Caco-2 (cell line): ENCODE measurements at regions not wholly inside any gene's neighbourhood (a gene's known extent, or its start where the extent isn't known, plus 50 kb on each side); places are given as distances from the start of the nearest gene placed in this dataset.

Experiments used
- BruUV-seq: library from RNA; stranded (reverse); fragments of 400-500 nt; replicated peaks from 2 replicates; lab custom pipeline; 2021; lab: Mats Ljungman, UMichigan
- CTCF ChIA-PET: fragments of 300-600 bp; sonication (Branson Sonifier 250); formaldehyde crosslinking; loops from one replicate; lab custom pipeline; 2022; ENCODE audit warnings: antibody characterized with exemption; lab: Charles Lee
- POLR2A ChIA-PET: fragments of 300-600 bp; sonication (Branson Sonifier 250); formaldehyde crosslinking; loops from one replicate; lab custom pipeline; 2022; ENCODE audit warnings: antibody characterized with exemption; lab: Charles Lee
- DNase-seq, 2 experiments: peaks; one replicate each; pipeline versions ENCODE4 v3.0.0 to v3.0.0-alpha.2; 2020 to 2022
- H3K27me3 ChIP-seq: replicated peaks from 2 replicates; pipeline ENCODE4 v1.6.0; 2011; ENCODE audit warnings: low read length; ENCODE audit not compliant: control insufficient read depth, insufficient read depth
- H3K36me3 ChIP-seq: 2 replicates; pipeline ENCODE4 v1.5.1; 2011; ENCODE audit warnings: low read length; ENCODE audit not compliant: control insufficient read depth, insufficient read depth
- H3K4me1 ChIP-seq: fragments of 250-450 bp; sonication (Bioruptor Pico); 2 replicates; pipeline ENCODE4 v1.5.1; 2020; ENCODE audit warnings: mild to moderate bottlenecking
- H3K4me3 ChIP-seq: 2 replicates; pipeline ENCODE4 v1.5.1; 2011; ENCODE audit warnings: low read depth, mild to moderate bottlenecking, control low read depth, low read length
- H3K9me3 ChIP-seq: fragments of 250-450 bp; sonication (Bioruptor Pico); 2 replicates; pipeline ENCODE4 v1.5.1; 2020; ENCODE audit warnings: mild to moderate bottlenecking, moderate library complexity
- H3K27ac Mint-ChIP-seq: one replicate; pipeline ENCODE4 v1.8.0; 2022; ENCODE audit warnings: mixed read lengths; ENCODE audit not compliant: unreplicated experiment
- H3K27me3 Mint-ChIP-seq: one replicate; pipeline ENCODE4 v1.8.0; 2022; ENCODE audit warnings: mixed read lengths; ENCODE audit not compliant: insufficient read depth, unreplicated experiment
- H3K36me3 Mint-ChIP-seq: one replicate; pipeline ENCODE4 v1.8.0; 2022; ENCODE audit warnings: mild to moderate bottlenecking, mixed read lengths; ENCODE audit not compliant: insufficient read depth, unreplicated experiment
- H3K4me1 Mint-ChIP-seq: one replicate; pipeline ENCODE4 v1.8.0; 2022; ENCODE audit warnings: low read depth, mixed read lengths; ENCODE audit not compliant: unreplicated experiment
- H3K4me3 Mint-ChIP-seq: one replicate; pipeline ENCODE4 v1.8.0; 2022; ENCODE audit warnings: mild to moderate bottlenecking, moderate library complexity, mixed read lengths; ENCODE audit not compliant: unreplicated experiment
- H3K9me3 Mint-ChIP-seq: one replicate; pipeline ENCODE4 v1.8.0; 2022; ENCODE audit warnings: mixed read lengths; ENCODE audit not compliant: unreplicated experiment
- CTCF ChIP-seq, 2 experiments: fragments of 200-600 bp in 1 of 2; IDR thresholded peaks; 1 replicate in 1 of 2; 2 replicates in 1 of 2; pipeline versions ENCODE4 v1.5.1 to v1.8.0; 2011 to 2022; ENCODE audit warnings: antibody characterized with exemption in 1 of 2, control low read depth in 1 of 2, inconsistent platforms in 1 of 2, low read depth in 1 of 2, low read length in 1 of 2, mild to moderate bottlenecking in 1 of 2, moderate library complexity in 1 of 2; ENCODE audit not compliant: insufficient read depth in 1 of 2, severe bottlenecking in 1 of 2, unreplicated experiment in 1 of 2
- intact Hi-C: fragments of 100-400 bp; cut with micrococcal nuclease; formaldehyde crosslinking; loops from one replicate; pipeline ENCODE4 v1.10.0; 2022; ENCODE audit not compliant: unreplicated experiment

DNA sequence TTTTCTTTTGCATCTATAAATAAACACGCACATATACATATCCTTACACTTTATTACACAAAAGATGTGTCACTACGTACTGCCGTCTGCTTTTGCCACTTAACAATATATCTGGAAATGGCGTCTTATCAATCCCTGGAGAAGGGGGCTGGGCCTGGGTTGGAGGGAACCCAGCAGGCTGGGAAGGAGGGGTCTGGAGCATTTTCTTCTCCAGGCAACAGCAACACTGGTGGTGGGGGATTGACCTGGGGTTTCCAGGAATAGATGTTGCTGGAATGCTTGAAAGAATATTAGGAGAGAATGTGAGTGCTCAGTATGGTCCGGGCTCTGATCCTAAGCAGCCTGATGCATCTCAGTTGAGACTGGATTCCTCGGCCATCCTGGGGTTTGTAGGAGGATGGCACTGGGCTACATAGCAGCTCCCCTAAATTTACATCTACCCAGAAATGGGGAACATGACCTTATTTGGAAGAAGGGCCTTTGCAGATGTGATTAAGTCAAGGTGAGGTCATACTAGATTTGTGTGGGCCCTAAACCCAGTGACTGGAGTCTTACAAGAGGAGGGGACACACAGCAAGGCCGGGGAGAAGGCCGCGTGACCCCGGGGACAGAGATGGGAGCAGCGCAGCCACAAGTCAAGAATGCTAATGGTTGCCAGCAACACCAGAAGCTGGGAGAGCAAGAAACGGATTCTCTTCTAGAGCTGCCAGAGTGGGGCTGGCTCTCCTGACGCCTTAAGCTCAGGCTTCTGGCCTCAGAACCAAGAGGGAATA, 98.6 kb downstream of the SIK1 start:
- H3K4me1 ChIP-seq: peaks cover 12% of the 10 kb centered on the region
- no peaks in the 10 kb centered on the region for H3K27me3 Mint-ChIP-seq
- H3K4me1 Mint-ChIP-seq: peaks cover 13% of the 10 kb centered on the region
- no TSS peak for BruUV-seq
- DNase-seq: no peak
- peaks cover 12% of the 10 kb centered on the region for H3K36me3 Mint-ChIP-seq
- no peaks in the 10 kb centered on the region for H3K27me3 ChIP-seq
- ChIA-PET POLR2A (no interaction called here), CTCF (no interaction called here)
- no peaks in the 10 kb centered on the region for H3K36me3 ChIP-seq
- no peak overlapping the region for H3K4me3 Mint-ChIP-seq
- no peaks in the 10 kb centered on the region for H3K9me3 ChIP-seq
- H3K27ac Mint-ChIP-seq: peak overlapping the region; percentile 15
- no peak overlapping the region for H3K4me3 ChIP-seq
- no peaks in the 10 kb centered on the region for H3K9me3 Mint-ChIP-seq
- intact Hi-C loops: no loop called here
- no peak for TF ChIP-seq CTCF (IDR thresholded peaks at IDR 0.05; ENCODE audit: insufficient read depth in 1 of 2, low read depth in 1 of 2, low read length in 1 of 2, severe bottlenecking in 1 of 2, unreplicated experiment in 1 of 2)

- DNase-seq: no peak
- no peak overlapping the region for H3K27ac Mint-ChIP-seq
- H3K4me3 Mint-ChIP-seq: no peak overlapping the region
- no peak overlapping the region for H3K4me3 ChIP-seq
- POLR2A ChIA-PET: no interaction called here
- H3K36me3 Mint-ChIP-seq: peaks cover 3% of the 10 kb centered on the region
- BruUV-seq: no TSS peak
- H3K36me3 ChIP-seq: no peaks in the 10 kb centered on the region
- H3K9me3 Mint-ChIP-seq: no peaks in the 10 kb centered on the region
- H3K4me1 ChIP-seq: peaks cover 6% of the 10 kb centered on the region
- CTCF ChIA-PET: no interaction called here
- no peak for TF ChIP-seq CTCF (IDR thresholded peaks at IDR 0.05; ENCODE audit: insufficient read depth in 1 of 2, low read depth in 1 of 2, low read length in 1 of 2, severe bottlenecking in 1 of 2, unreplicated experiment in 1 of 2)
- H3K9me3 ChIP-seq: no peaks in the 10 kb centered on the region
- no peaks in the 10 kb centered on the region for H3K27me3 ChIP-seq
- H3K27me3 Mint-ChIP-seq: no peaks in the 10 kb centered on the region
- no peaks in the 10 kb centered on the region for H3K4me1 Mint-ChIP-seq
- intact Hi-C loops: no loop called here
Measured at GRCh38 chr21:43325968-43326715, 100.8 kb downstream of the SIK1 start.

DNA sequence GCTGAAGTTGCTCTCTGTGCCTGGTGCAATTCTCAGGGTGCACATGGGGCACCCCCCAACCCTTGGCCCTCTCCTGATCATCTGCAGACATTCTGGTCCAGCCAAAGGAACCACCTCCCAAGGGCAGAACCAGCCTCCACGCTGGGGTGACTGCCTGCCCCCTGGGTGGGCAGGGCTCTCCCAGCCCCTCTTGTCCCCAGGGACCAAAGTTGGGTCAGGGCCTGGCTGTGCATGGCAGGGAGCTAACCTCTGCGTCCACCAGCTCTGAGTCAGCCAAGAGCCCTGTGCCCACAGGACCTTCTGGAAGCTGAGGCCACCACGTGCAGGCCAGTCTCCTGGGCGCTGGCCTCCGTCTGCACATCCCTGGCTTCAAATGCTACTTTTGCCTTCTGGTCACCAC, 101.9 kb downstream of the SIK1 start:
- ChIA-PET POLR2A (interaction anchor here (0.6 kb wide), 1 partner anchor 452 kb away, joined by 5 read pairs; no protein-coding TSS in a partner anchor), CTCF (no interaction called here)
- no peak overlapping the region for H3K27ac Mint-ChIP-seq
- Histone ChIP-seq H3K9me3 (no peaks in the 10 kb centered on the region), H3K4me3 (no peak overlapping the region), H3K4me1 (peaks cover 17% of the 10 kb centered on the region), H3K27me3 (no peaks in the 10 kb centered on the region), H3K36me3 (no peaks in the 10 kb centered on the region)
- no peak for TF ChIP-seq CTCF (IDR thresholded peaks at IDR 0.05; ENCODE audit: insufficient read depth in 1 of 2, low read depth in 1 of 2, low read length in 1 of 2, severe bottlenecking in 1 of 2, unreplicated experiment in 1 of 2)
- no TSS peak for BruUV-seq
- H3K4me1 Mint-ChIP-seq: no peaks in the 10 kb centered on the region
- H3K27me3 Mint-ChIP-seq: no peaks in the 10 kb centered on the region
- no peak for DNase-seq
- H3K36me3 Mint-ChIP-seq: no peaks in the 10 kb centered on the region
- H3K4me3 Mint-ChIP-seq: no peak overlapping the region
- no peaks in the 10 kb centered on the region for H3K9me3 Mint-ChIP-seq
- intact Hi-C loops: no loop called here
